CD14-positive monocyte (primary cell): ENCODE measurements at regions not wholly inside any gene's neighbourhood (a gene's known extent, or its start where the extent isn't known, plus 50 kb on each side); places are given as distances from the start of the nearest gene placed in this dataset.

Experiments used
- DNase-seq, 3 donors: peaks; one replicate each; pipeline ENCODE4 v3.0.0-alpha.2; 2011 to 2022
- H2AFZ ChIP-seq: 2 replicates; pipeline ENCODE4 v1.6.0; 2012; ENCODE audit warnings: mild to moderate bottlenecking, low read depth, low read length, inconsistent platforms; ENCODE audit not compliant: insufficient read depth, poor library complexity, severe bottlenecking
- H3K27ac ChIP-seq, 2 donors: 1 replicate in 1 of 2; 2 replicates in 1 of 2; pipeline ENCODE4 v1.5.1; 2012 to 2013; ENCODE audit warnings: low read length in 2 of 2, control low read depth in 1 of 2, inconsistent platforms in 1 of 2, low read depth in 1 of 2, mild to moderate bottlenecking in 1 of 2
- H3K27me3 ChIP-seq, 2 donors: one replicate each; pipeline versions ENCODE4 v1.6.0 to v1.6.1; 2011 to 2013; ENCODE audit warnings: low read length in 2 of 2; ENCODE audit not compliant: control insufficient read depth in 2 of 2, insufficient read depth in 2 of 2
- H3K36me3 ChIP-seq, 2 donors: replicated peaks in 1 of 2; 1 replicate in 1 of 2; 2 replicates in 1 of 2; pipeline versions ENCODE4 v1.5.1 to v1.6.1; 2012 to 2013; ENCODE audit warnings: low read length in 2 of 2, control low read depth in 1 of 2, inconsistent platforms in 1 of 2, mild to moderate bottlenecking in 1 of 2; ENCODE audit not compliant: insufficient read depth in 2 of 2, control insufficient read depth in 1 of 2
- H3K4me1 ChIP-seq, 2 donors: 1 replicate in 1 of 2; 2 replicates in 1 of 2; pipeline versions ENCODE4 v1.5.1 to v1.6.1; 2012 to 2013; ENCODE audit warnings: low read length in 2 of 2, control low read depth in 1 of 2, inconsistent platforms in 1 of 2, mild to moderate bottlenecking in 1 of 2, moderate library complexity in 1 of 2; ENCODE audit not compliant: insufficient read depth in 2 of 2, control insufficient read depth in 1 of 2
- H3K4me2 ChIP-seq: replicated peaks from 2 replicates; pipeline ENCODE3; 2012; ENCODE audit warnings: low read length, moderate library complexity, mild to moderate bottlenecking; ENCODE audit not compliant: poor library complexity, severe bottlenecking; ENCODE audit errors: extremely low read depth
- H3K4me3 ChIP-seq, 3 experiments: fragments of 200-600 bp in 1 of 3; sonication (generic) in 1 of 3; replicated peaks in 1 of 3; 1 replicate in 2 of 3; 2 replicates in 1 of 3; pipeline ENCODE4 v1.5.1; 2011 to 2013; ENCODE audit warnings: low read length in 3 of 3, mild to moderate bottlenecking in 3 of 3, control low read depth in 2 of 3, low read depth in 2 of 3, inconsistent platforms in 1 of 3, moderate library complexity in 1 of 3
- H3K79me2 ChIP-seq: 2 replicates; pipeline ENCODE4 v1.6.0; 2012; ENCODE audit warnings: mild to moderate bottlenecking, control low read depth, inconsistent platforms, low read length, moderate library complexity; ENCODE audit not compliant: insufficient read depth
- H3K9ac ChIP-seq: 2 replicates; pipeline ENCODE4 v1.6.0; 2017; ENCODE audit warnings: low read length, mild to moderate bottlenecking; ENCODE audit not compliant: insufficient read depth, poor library complexity, severe bottlenecking
- H3K9me3 ChIP-seq, 2 donors: replicated peaks in 1 of 2; 1 replicate in 1 of 2; 2 replicates in 1 of 2; pipeline versions ENCODE4 v1.5.1 to v1.6.1; 2012 to 2013; ENCODE audit warnings: low read length in 2 of 2, control low read depth in 1 of 2; ENCODE audit not compliant: control insufficient read depth in 1 of 2, insufficient read depth in 1 of 2
- H4K20me1 ChIP-seq: 2 replicates; pipeline ENCODE4 v1.6.0; 2012; ENCODE audit warnings: mild to moderate bottlenecking, low read length, control low read depth, moderate library complexity; ENCODE audit not compliant: insufficient read depth
- H3K27ac Mint-ChIP-seq, 7 donors: one replicate each; pipeline ENCODE4 v1.8.0; 2020; ENCODE audit warnings: mild to moderate bottlenecking in 7 of 7, mixed read lengths in 7 of 7, moderate library complexity in 6 of 7, inconsistent platforms in 2 of 7
- H3K27me3 Mint-ChIP-seq, 3 donors: one replicate each; pipeline ENCODE4 v1.8.0; 2021 to 2022; ENCODE audit warnings: low read depth in 3 of 3, mild to moderate bottlenecking in 3 of 3, mixed read lengths in 3 of 3, moderate library complexity in 3 of 3, inconsistent platforms in 1 of 3
- H3K36me3 Mint-ChIP-seq, 2 donors: one replicate each; pipeline ENCODE4 v1.8.0; 2020; ENCODE audit warnings: mixed read lengths in 2 of 2, inconsistent platforms in 1 of 2, mild to moderate bottlenecking in 1 of 2
- H3K4me1 Mint-ChIP-seq: one replicate; pipeline ENCODE4 v1.8.0; 2020; ENCODE audit warnings: mild to moderate bottlenecking, mixed read lengths
- H3K4me3 Mint-ChIP-seq, 2 donors: one replicate each; pipeline ENCODE4 v1.8.0; 2020; ENCODE audit warnings: mild to moderate bottlenecking in 2 of 2, mixed read lengths in 2 of 2, moderate library complexity in 1 of 2
- H3K9me3 Mint-ChIP-seq, 7 donors: one replicate each; pipeline ENCODE4 v1.8.0; 2020 to 2022; ENCODE audit warnings: mixed read lengths in 7 of 7, mild to moderate bottlenecking in 6 of 7, moderate library complexity in 6 of 7, inconsistent platforms in 2 of 7
- CTCF ChIP-seq: fragments of 200-600 bp; IDR thresholded peaks from one replicate; pipeline ENCODE4 v1.8.0; 2022; ENCODE audit warnings: antibody characterized with exemption, mild to moderate bottlenecking
- WGBS: methylation state at CpG from one replicate; pipeline ENCODE4 v1.1.5; 2013; ENCODE audit warnings: missing lambda C conversion rate; ENCODE audit not compliant: insufficient coverage; 5-methylcytosine and 5-hydroxymethylcytosine counted together
- intact Hi-C, 2 donors: fragments of 100-400 bp; cut with micrococcal nuclease; formaldehyde crosslinking; loops; one replicate each; pipeline versions ENCODE4 v1.15.0 to v1.15.1; 2023

GRCh38 chr11:26891501-26891900, 102.4 kb upstream of the FIBIN start:
- no peak overlapping the region for H3K9ac ChIP-seq
- no CpG with 5 or more reads among the region's 2 CpGs for WGBS
- H3K36me3 Mint-ChIP-seq, result no peaks in the 10 kb centered on the region

GRCh38 chr11:26896719-26897118, 97.2 kb upstream of the FIBIN start:
- Histone ChIP-seq H3K4me1 (no peaks in the 10 kb centered on the region), H3K27me3 (no peaks in the 10 kb centered on the region), H3K27ac (no peak overlapping the region), H4K20me1 (no peaks in the 10 kb centered on the region), H3K9me3 (peaks cover 0 to 4% of the 10 kb centered on the region in 2 donors), H3K4me2 (no peak overlapping the region), H2AFZ (no peak overlapping the region), H3K36me3 (no peaks in the 10 kb centered on the region), H3K4me3 (no peak overlapping the region), H3K9ac (no peak overlapping the region), H3K79me2 (no peaks in the 10 kb centered on the region)
- WGBS, result 88% methylated on average over 1 of the region's 2 CpGs
- H3K4me3 Mint-ChIP-seq, result no peak overlapping the region
- no peak overlapping the region for H3K27ac Mint-ChIP-seq
- DNase-seq, result no peak
- H3K9me3 Mint-ChIP-seq, result peaks cover 0 to 8% (median 4%) of the 10 kb centered on the region in 7 donors
- no peak for TF ChIP-seq CTCF
- intact Hi-C loops, result no loop called here
- no peaks in the 10 kb centered on the region for H3K4me1 Mint-ChIP-seq
- no peaks in the 10 kb centered on the region for H3K27me3 Mint-ChIP-seq
- H3K36me3 Mint-ChIP-seq, result no peaks in the 10 kb centered on the region

More at GRCh38 chr11:26891501-26891900, 102.4 kb upstream of the FIBIN start:
- Histone ChIP-seq H3K4me1 (no peaks in the 10 kb centered on the region), H3K4me3 (no peak overlapping the region), H4K20me1 (no peaks in the 10 kb centered on the region), H3K27me3 (no peaks in the 10 kb centered on the region), H3K27ac (no peak overlapping the region), H3K79me2 (no peaks in the 10 kb centered on the region), H2AFZ (no peak overlapping the region), H3K4me2 (no peak overlapping the region), H3K36me3 (no peaks in the 10 kb centered on the region), H3K9me3 (peaks cover 0 to 4% of the 10 kb centered on the region in 2 donors)
- no peak for TF ChIP-seq CTCF
- no peaks in the 10 kb centered on the region for H3K4me1 Mint-ChIP-seq
- intact Hi-C loops, result no loop called here
- H3K9me3 Mint-ChIP-seq, result peaks cover 0 to 7% (median 4%) of the 10 kb centered on the region in 7 donors
- no peak for DNase-seq
- H3K4me3 Mint-ChIP-seq, result no peak overlapping the region
- peaks cover 0 to 2% (median 0%) of the 10 kb centered on the region in 3 donors for H3K27me3 Mint-ChIP-seq
- no peak overlapping the region for H3K27ac Mint-ChIP-seq
